ENCODE measurements at regions not wholly inside any gene's neighbourhood (a gene's known extent, or its start where the extent isn't known, plus 50 kb on each side); places are given as distances from the start of the nearest gene placed in this dataset.
"Not testable (repeated sequence)": the region's sequence is repeated elsewhere in the genome, so short reads cannot be mapped to it uniquely, and the experiment has no call there.

GRCh38 chr1:121081625-121082199 is 102.4 kb downstream of the FAM72B start:
- H3K9me3 Mint-ChIP-seq; DNase-seq; H3K4me1 Mint-ChIP-seq; H3K36me3 Mint-ChIP-seq; ATAC-seq (ENCODE audit: low read depth in 2 of 2); H3K4me3 Mint-ChIP-seq: not testable (repeated sequence)
- H3K27ac Mint-ChIP-seq = peak overlapping the region in 1 of 6 donors; percentile 16
- H3K27me3 Mint-ChIP-seq = peaks cover 0 to 19% (median 14%) of the 10 kb centered on the region in 3 donors

GRCh38 chr1:121082995-121083394 is 101.1 kb downstream of the FAM72B start:
- not testable (repeated sequence) for DNase-seq; H3K36me3 Mint-ChIP-seq; H3K27ac Mint-ChIP-seq; H3K4me3 Mint-ChIP-seq; H3K9me3 Mint-ChIP-seq; ATAC-seq (ENCODE audit: low read depth in 2 of 2); H3K4me1 Mint-ChIP-seq
- H3K27me3 Mint-ChIP-seq = peaks cover 0 to 19% (median 14%) of the 10 kb centered on the region in 3 donors

GRCh38 chr1:121086249-121086648 is 97.9 kb downstream of the FAM72B start:
- H3K27me3 Mint-ChIP-seq, H3K27ac Mint-ChIP-seq, H3K36me3 Mint-ChIP-seq: not testable (repeated sequence)

GRCh38 chr1:121087221-121087620 is 96.9 kb downstream of the FAM72B start:
- not testable (repeated sequence) for H3K27ac Mint-ChIP-seq; H3K36me3 Mint-ChIP-seq; H3K4me3 Mint-ChIP-seq; ATAC-seq (ENCODE audit: low read depth in 2 of 2); H3K9me3 Mint-ChIP-seq; H3K4me1 Mint-ChIP-seq; DNase-seq; H3K27me3 Mint-ChIP-seq

More at GRCh38 chr1:121086249-121086648, 97.9 kb downstream of the FAM72B start:
- H3K4me3 Mint-ChIP-seq; H3K4me1 Mint-ChIP-seq; DNase-seq; ATAC-seq (ENCODE audit: low read depth in 2 of 2); H3K9me3 Mint-ChIP-seq: not testable (repeated sequence)

- not testable (repeated sequence) for H3K27ac Mint-ChIP-seq; ATAC-seq (ENCODE audit: low read depth in 2 of 2); H3K9me3 Mint-ChIP-seq; H3K27me3 Mint-ChIP-seq; H3K36me3 Mint-ChIP-seq; DNase-seq; H3K4me3 Mint-ChIP-seq; H3K4me1 Mint-ChIP-seq
Observed at GRCh38 chr1:121088568-121088967, 95.6 kb downstream of the FAM72B start.

- not testable (repeated sequence) for H3K4me3 Mint-ChIP-seq; DNase-seq; H3K9me3 Mint-ChIP-seq; H3K27ac Mint-ChIP-seq; H3K36me3 Mint-ChIP-seq; H3K4me1 Mint-ChIP-seq; H3K27me3 Mint-ChIP-seq; ATAC-seq (ENCODE audit: low read depth in 2 of 2)
Observed at GRCh38 chr1:121092329-121092968, 91.7 kb downstream of the FAM72B start.

- not testable (repeated sequence) for DNase-seq; H3K27ac Mint-ChIP-seq; H3K27me3 Mint-ChIP-seq; H3K4me3 Mint-ChIP-seq; H3K4me1 Mint-ChIP-seq; H3K36me3 Mint-ChIP-seq; ATAC-seq (ENCODE audit: low read depth in 2 of 2); H3K9me3 Mint-ChIP-seq
Observed at GRCh38 chr1:121095014-121095413, 89.1 kb downstream of the FAM72B start.

GRCh38 chr1:121097127-121097866 is 86.8 kb downstream of the FAM72B start:
- H3K27ac Mint-ChIP-seq = peak overlapping the region in 2 of 6 donors; percentile 60 to 63
- H3K4me3 Mint-ChIP-seq = peak overlapping the region; percentile 45 to 84 (median 56)
- peak; percentile 76 for DNase-seq
- not testable (repeated sequence) for H3K4me1 Mint-ChIP-seq, H3K36me3 Mint-ChIP-seq, H3K9me3 Mint-ChIP-seq, H3K27me3 Mint-ChIP-seq
- peak; percentile 85 to 89 for ATAC-seq (ENCODE audit: low read depth in 2 of 2)

GRCh38 chr1:121097867-121098215 is 86.3 kb downstream of the FAM72B start:
- H3K9me3 Mint-ChIP-seq; H3K4me1 Mint-ChIP-seq; H3K27ac Mint-ChIP-seq; H3K27me3 Mint-ChIP-seq; H3K36me3 Mint-ChIP-seq; DNase-seq; ATAC-seq (ENCODE audit: low read depth in 2 of 2): not testable (repeated sequence)
- peak overlapping the region in 1 of 8 donors; percentile 49 for H3K4me3 Mint-ChIP-seq

GRCh38 chr1:121109025-121109424 is 75.1 kb downstream of the FAM72B start:
- not testable (repeated sequence) for H3K36me3 Mint-ChIP-seq; H3K4me3 Mint-ChIP-seq; H3K9me3 Mint-ChIP-seq; H3K27ac Mint-ChIP-seq; DNase-seq; ATAC-seq (ENCODE audit: low read depth in 2 of 2); H3K4me1 Mint-ChIP-seq; H3K27me3 Mint-ChIP-seq

GRCh38 chr1:121116522-121117297 is 67.4 kb downstream of the FAM72B start:
- H3K9me3 Mint-ChIP-seq, H3K27ac Mint-ChIP-seq, H3K36me3 Mint-ChIP-seq, H3K4me1 Mint-ChIP-seq, DNase-seq, H3K27me3 Mint-ChIP-seq: not testable (repeated sequence)
- ATAC-seq (ENCODE audit: low read depth in 2 of 2) = peak in 1 of 2 donors; percentile 13
- peak overlapping the region in 1 of 8 donors; percentile 44 for H3K4me3 Mint-ChIP-seq

- DNase-seq, H3K4me1 Mint-ChIP-seq, H3K9me3 Mint-ChIP-seq, H3K36me3 Mint-ChIP-seq, H3K27ac Mint-ChIP-seq, H3K27me3 Mint-ChIP-seq: not testable (repeated sequence)
- ATAC-seq (ENCODE audit: low read depth in 2 of 2) = peak; percentile 85 to 89
- peak overlapping the region in 1 of 8 donors; percentile 44 for H3K4me3 Mint-ChIP-seq
Observed at GRCh38 chr1:121117298-121117611, 66.9 kb downstream of the FAM72B start.

- DNase-seq; H3K36me3 Mint-ChIP-seq; ATAC-seq (ENCODE audit: low read depth in 2 of 2); H3K4me1 Mint-ChIP-seq; H3K27ac Mint-ChIP-seq; H3K9me3 Mint-ChIP-seq; H3K27me3 Mint-ChIP-seq: not testable (repeated sequence)
- H3K4me3 Mint-ChIP-seq = peak overlapping the region; percentile 29 to 86 (median 48)
Observed at GRCh38 chr1:121117622-121118479, 66.3 kb downstream of the FAM72B start.

All from naive B cell (primary cell).